ENCODE measurements at regions not wholly inside any gene's neighbourhood (a gene's known extent, or its start where the extent isn't known, plus 50 kb on each side); places are given as distances from the start of the nearest gene placed in this dataset.

DNA sequence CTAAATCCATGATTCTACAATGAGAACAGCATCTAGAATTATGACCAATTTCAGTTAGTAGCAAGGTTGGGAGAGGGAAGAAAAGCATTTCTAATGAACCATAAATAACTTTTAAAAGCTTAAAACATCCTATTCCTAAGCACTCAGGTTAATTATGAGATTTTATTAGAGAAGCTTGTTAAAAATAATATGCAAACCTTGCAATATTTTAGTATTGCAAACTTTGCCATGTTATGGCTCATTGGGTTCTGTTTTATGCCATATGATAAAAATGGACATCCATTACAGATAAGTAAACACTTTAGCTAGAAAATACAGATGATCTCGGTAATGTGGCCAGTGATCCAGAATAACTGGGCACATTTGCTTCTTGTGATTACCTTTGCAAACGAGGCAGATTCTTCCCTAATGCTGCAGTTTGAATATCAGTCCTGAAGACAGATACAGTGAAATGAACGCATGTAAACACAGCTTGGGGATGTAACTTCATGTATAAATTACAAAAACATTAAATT, 447.0 kb downstream of the PLK2 start:
- 81% methylated on average over 3 of the region's 3 CpGs for WGBS
- H3K9me3 ChIP-seq (ENCODE audit: control insufficient read depth in 4 of 4, low read length in 3 of 4) = no peaks in the 10 kb centered on the region
- no peak for DNase-seq (ENCODE audit: low spot score)

DNA sequence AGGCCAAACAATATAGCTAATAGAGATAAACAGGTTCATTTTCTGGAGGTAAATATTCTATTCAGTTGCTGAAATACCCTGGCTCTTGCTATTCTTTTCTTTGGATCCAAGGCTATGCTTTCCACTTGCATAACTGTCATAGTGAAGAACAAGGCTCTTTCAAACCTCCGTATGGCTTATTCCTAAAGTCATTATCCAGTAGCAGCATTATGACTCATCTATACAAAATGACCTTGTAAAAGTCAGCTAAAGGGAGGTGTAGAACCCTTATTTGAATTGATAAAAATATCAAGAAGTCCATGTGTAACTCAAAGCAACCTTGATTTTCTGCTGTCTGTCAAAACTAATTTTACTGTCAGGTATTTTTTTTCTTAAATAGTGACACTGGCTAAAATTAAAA, 447.8 kb downstream of the PLK2 start:
- TF ChIP-seq YY1 (IDR thresholded peaks at IDR 0.05) (no peak), HNF4G (IDR thresholded peaks at IDR 0.05) (no peak), NR2F2 (IDR thresholded peaks at IDR 0.05) (no peak), FOXA2 (IDR thresholded peaks at IDR 0.05) (no peak), EGR1 (IDR thresholded peaks at IDR 0.05; ENCODE audit: low read depth in 2 of 2) (no peak), RAD21 (IDR thresholded peaks at IDR 0.05) (no peak), JUND (IDR thresholded peaks at IDR 0.05) (no peak), RXRA (IDR thresholded peaks at IDR 0.05) (no peak), TAF1 (conservative IDR thresholded peaks at IDR 0.05) (no peak), SP1 (IDR thresholded peaks at IDR 0.05) (no peak)
- TF ChIP-seq, protein P1, sequence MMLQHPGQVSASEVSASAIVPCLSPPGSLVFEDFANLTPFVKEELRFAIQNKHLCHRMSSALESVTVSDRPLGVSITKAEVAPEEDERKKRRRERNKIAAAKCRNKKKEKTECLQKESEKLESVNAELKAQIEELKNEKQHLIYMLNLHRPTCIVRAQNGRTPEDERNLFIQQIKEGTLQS (IDR thresholded peaks at IDR 0.05) = no peak
- TF ChIP-seq, protein P2, sequence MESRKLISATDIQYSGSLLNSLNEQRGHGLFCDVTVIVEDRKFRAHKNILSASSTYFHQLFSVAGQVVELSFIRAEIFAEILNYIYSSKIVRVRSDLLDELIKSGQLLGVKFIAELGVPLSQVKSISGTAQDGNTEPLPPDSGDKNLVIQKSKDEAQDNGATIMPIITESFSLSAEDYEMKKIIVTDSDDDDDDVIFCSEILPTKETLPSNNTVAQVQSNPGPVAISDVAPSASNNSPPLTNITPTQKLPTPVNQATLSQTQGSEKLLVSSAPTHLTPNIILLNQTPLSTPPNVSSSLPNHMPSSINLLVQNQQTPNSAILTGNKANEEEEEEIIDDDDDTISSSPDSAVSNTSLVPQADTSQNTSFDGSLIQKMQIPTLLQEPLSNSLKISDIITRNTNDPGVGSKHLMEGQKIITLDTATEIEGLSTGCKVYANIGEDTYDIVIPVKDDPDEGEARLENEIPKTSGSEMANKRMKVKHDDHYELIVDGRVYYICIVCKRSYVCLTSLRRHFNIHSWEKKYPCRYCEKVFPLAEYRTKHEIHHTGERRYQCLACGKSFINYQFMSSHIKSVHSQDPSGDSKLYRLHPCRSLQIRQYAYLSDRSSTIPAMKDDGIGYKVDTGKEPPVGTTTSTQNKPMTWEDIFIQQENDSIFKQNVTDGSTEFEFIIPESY (IDR thresholded peaks at IDR 0.05) = no peak
- TF ChIP-seq, protein P3, sequence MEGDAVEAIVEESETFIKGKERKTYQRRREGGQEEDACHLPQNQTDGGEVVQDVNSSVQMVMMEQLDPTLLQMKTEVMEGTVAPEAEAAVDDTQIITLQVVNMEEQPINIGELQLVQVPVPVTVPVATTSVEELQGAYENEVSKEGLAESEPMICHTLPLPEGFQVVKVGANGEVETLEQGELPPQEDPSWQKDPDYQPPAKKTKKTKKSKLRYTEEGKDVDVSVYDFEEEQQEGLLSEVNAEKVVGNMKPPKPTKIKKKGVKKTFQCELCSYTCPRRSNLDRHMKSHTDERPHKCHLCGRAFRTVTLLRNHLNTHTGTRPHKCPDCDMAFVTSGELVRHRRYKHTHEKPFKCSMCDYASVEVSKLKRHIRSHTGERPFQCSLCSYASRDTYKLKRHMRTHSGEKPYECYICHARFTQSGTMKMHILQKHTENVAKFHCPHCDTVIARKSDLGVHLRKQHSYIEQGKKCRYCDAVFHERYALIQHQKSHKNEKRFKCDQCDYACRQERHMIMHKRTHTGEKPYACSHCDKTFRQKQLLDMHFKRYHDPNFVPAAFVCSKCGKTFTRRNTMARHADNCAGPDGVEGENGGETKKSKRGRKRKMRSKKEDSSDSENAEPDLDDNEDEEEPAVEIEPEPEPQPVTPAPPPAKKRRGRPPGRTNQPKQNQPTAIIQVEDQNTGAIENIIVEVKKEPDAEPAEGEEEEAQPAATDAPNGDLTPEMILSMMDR (IDR thresholded peaks at IDR 0.05; ENCODE audit: low read depth, low read length, missing input control) = no peak
- TF ChIP-seq, protein P4, sequence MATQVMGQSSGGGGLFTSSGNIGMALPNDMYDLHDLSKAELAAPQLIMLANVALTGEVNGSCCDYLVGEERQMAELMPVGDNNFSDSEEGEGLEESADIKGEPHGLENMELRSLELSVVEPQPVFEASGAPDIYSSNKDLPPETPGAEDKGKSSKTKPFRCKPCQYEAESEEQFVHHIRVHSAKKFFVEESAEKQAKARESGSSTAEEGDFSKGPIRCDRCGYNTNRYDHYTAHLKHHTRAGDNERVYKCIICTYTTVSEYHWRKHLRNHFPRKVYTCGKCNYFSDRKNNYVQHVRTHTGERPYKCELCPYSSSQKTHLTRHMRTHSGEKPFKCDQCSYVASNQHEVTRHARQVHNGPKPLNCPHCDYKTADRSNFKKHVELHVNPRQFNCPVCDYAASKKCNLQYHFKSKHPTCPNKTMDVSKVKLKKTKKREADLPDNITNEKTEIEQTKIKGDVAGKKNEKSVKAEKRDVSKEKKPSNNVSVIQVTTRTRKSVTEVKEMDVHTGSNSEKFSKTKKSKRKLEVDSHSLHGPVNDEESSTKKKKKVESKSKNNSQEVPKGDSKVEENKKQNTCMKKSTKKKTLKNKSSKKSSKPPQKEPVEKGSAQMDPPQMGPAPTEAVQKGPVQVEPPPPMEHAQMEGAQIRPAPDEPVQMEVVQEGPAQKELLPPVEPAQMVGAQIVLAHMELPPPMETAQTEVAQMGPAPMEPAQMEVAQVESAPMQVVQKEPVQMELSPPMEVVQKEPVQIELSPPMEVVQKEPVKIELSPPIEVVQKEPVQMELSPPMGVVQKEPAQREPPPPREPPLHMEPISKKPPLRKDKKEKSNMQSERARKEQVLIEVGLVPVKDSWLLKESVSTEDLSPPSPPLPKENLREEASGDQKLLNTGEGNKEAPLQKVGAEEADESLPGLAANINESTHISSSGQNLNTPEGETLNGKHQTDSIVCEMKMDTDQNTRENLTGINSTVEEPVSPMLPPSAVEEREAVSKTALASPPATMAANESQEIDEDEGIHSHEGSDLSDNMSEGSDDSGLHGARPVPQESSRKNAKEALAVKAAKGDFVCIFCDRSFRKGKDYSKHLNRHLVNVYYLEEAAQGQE (IDR thresholded peaks at IDR 0.05) = no peak
- TF ChIP-seq, protein P5, sequence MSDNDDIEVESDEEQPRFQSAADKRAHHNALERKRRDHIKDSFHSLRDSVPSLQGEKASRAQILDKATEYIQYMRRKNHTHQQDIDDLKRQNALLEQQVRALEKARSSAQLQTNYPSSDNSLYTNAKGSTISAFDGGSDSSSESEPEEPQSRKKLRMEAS (IDR thresholded peaks at IDR 0.05) = no peak
- DNase-seq (ENCODE audit: low spot score) = no peak
- 81% methylated on average over 1 of the region's 1 CpG for WGBS

More for the DNA sequence above, 447.0 kb downstream of the PLK2 start:
- no peak overlapping the region for H3K9ac ChIP-seq (ENCODE audit: low read depth in 1 of 2, low read length in 2 of 2)
- no peaks in the 10 kb centered on the region for H3K27me3 ChIP-seq (ENCODE audit: control insufficient read depth in 4 of 4, insufficient read depth in 4 of 4, low read length in 3 of 4)
- H3K36me3 ChIP-seq (ENCODE audit: control insufficient read depth in 4 of 4, insufficient read depth in 3 of 4, low read depth in 1 of 4, low read length in 3 of 4) = no peaks in the 10 kb centered on the region
- H3K4me1 ChIP-seq (ENCODE audit: control insufficient read depth in 4 of 4, insufficient read depth in 4 of 4, low read length in 3 of 4) = no peaks in the 10 kb centered on the region
- TF ChIP-seq HNF4G (IDR thresholded peaks at IDR 0.05) (no peak), NR2F2 (IDR thresholded peaks at IDR 0.05) (no peak), FOXA1 (IDR thresholded peaks at IDR 0.05) (no peak), YY1 (IDR thresholded peaks at IDR 0.05) (no peak), RXRA (IDR thresholded peaks at IDR 0.05) (no peak), RAD21 (IDR thresholded peaks at IDR 0.05) (no peak), TAF1 (conservative IDR thresholded peaks at IDR 0.05) (no peak), FOXA2 (IDR thresholded peaks at IDR 0.05) (no peak), EGR1 (IDR thresholded peaks at IDR 0.05; ENCODE audit: low read depth in 2 of 2) (no peak)
- TF ChIP-seq, protein P3 (IDR thresholded peaks at IDR 0.05; ENCODE audit: low read depth, low read length, missing input control) = no peak
- TF ChIP-seq, protein P1 (IDR thresholded peaks at IDR 0.05) = no peak
- no peak overlapping the region for H3K27ac ChIP-seq (ENCODE audit: low read depth in 1 of 2, low read length in 2 of 2)
- H3K4me3 ChIP-seq (ENCODE audit: low read depth in 1 of 3, low read length in 3 of 3) = no peak overlapping the region

More for the DNA sequence above, 447.8 kb downstream of the PLK2 start:
- no peaks in the 10 kb centered on the region for H3K36me3 ChIP-seq (ENCODE audit: control insufficient read depth in 4 of 4, insufficient read depth in 3 of 4, low read depth in 1 of 4, low read length in 3 of 4)
- no peak overlapping the region for H3K27ac ChIP-seq (ENCODE audit: low read depth in 1 of 2, low read length in 2 of 2)
- H3K9ac ChIP-seq (ENCODE audit: low read depth in 1 of 2, low read length in 2 of 2) = no peak overlapping the region
- H3K4me3 ChIP-seq (ENCODE audit: low read depth in 1 of 3, low read length in 3 of 3) = no peak overlapping the region
- H3K4me1 ChIP-seq (ENCODE audit: control insufficient read depth in 4 of 4, insufficient read depth in 4 of 4, low read length in 3 of 4) = no peaks in the 10 kb centered on the region
- H3K9me3 ChIP-seq (ENCODE audit: control insufficient read depth in 4 of 4, low read length in 3 of 4) = no peaks in the 10 kb centered on the region
- no peaks in the 10 kb centered on the region for H3K27me3 ChIP-seq (ENCODE audit: control insufficient read depth in 4 of 4, insufficient read depth in 4 of 4, low read length in 3 of 4)

Data from liver (tissue), 8 donors.